GM18867 (cell line): ENCODE measurements at regions not wholly inside any gene's neighbourhood (a gene's known extent, or its start where the extent isn't known, plus 50 kb on each side); places are given as distances from the start of the nearest gene placed in this dataset.

Experiments used
- ATAC-seq: cut with Tn5 transposase; IDR thresholded peaks from one replicate; pipeline ENCODE4 v1.9.1; 2021; ENCODE audit warnings: mild to moderate bottlenecking, moderate library complexity; ENCODE audit not compliant: unreplicated experiment

DNA sequence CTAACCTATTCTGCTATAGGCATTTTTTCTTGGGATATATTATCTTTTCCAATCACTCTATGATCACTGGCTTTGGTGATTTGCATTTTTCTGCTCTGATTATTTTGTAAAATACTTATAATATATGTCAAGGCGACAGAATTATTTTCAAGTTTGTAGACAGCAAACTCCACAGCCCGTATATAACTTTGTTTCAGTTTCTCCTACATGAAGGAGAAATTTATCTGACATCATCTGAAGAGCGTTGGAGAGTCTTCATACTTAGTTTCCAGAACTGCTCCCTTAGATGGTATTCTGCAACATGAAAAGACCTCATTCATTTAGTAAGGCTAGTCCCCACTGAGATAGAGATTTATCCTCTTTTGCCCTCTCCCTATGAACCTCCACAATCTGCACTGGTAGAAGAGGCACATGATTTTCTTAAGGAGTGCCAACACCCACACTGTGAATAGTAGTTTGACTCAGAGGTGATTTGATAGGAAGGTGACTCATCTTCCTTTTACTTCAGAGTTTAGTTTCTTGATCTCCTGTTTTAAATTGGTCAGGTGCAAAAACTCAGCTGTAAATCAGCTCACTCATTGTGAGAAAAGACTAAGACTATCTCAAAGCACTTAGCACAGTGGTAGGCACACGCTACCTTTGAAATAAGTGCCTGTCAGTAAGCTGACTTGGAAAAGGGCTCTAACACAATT is 1848.6 kb upstream of the CELF4 start:
- peak; percentile 77 for ATAC-seq

DNA sequence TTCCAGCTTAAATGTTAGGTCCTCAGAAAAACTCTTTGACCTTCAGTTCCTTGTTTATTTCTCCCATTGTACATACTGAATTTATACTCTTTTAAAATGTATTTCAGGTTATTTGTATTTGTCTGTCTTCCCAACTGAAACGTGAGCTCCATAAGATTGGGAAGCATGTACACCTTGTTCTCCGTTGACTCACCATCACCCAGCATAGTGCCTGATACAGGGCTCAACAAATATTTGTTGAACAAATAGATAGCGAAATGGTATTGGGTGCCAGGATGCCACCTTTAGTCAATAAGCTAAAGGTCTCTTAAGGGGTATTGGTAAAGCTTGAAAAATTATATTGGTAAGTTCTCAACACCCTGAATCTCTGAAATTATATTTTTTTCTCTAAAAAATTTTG is 1841.3 kb upstream of the CELF4 start:
- ATAC-seq, result no peak

DNA sequence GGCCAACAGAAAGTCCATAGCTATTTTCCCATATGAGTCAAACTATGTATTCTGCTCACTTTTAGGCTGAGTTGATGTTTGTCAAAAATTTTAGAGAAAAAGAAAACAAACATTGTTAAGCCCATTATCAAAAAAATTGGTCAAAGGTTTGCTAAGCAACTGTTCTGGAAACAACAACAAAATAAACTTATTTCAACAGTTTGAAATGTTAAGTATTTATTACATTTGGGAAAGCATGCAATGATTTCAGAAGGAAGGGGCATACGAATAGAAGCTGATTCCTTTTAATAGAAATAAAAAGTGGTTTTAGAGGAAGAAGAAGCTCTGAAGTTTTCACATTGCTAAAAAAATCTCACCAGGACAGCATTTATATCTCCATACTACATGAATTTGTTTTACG is 1837.5 kb upstream of the CELF4 start:
- no peak for ATAC-seq

DNA sequence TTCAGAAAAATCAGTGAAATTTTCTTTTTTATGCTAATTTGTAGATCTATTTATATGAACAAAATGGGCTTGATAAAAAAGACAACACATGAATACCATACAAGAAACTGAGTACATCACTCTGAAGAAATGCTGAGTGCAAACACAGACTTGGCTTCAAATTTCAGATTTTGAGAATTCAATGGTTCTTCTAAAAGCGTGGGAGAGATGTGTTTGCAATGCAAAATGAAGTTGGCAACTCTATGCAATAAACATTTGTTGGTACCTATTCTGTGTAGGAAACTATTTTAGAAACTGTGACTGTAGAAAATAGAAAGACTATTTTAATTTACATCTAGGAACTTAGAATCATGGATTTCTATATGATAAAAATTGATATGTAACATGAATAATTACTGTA is 1834.1 kb upstream of the CELF4 start:
- ATAC-seq, result no peak

DNA sequence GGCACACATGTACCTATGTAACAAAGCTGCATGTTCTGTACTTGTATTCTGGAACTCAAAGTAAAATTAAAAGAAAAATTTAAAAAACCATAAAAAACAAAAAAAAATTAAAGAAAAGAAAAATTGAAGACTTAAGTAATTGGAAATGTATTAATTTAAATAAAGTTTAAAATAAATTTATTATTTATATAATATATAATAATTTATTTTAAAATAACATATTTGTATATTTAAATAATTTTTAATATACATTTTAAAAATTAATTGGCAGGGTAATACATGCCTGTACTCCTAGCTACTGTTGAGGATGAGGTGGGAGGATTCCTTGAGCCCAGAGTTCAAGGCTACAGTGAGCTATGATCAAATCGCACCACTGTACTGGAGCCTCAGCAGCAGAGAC is 1830.6 kb upstream of the CELF4 start:
- ATAC-seq, result no peak

DNA sequence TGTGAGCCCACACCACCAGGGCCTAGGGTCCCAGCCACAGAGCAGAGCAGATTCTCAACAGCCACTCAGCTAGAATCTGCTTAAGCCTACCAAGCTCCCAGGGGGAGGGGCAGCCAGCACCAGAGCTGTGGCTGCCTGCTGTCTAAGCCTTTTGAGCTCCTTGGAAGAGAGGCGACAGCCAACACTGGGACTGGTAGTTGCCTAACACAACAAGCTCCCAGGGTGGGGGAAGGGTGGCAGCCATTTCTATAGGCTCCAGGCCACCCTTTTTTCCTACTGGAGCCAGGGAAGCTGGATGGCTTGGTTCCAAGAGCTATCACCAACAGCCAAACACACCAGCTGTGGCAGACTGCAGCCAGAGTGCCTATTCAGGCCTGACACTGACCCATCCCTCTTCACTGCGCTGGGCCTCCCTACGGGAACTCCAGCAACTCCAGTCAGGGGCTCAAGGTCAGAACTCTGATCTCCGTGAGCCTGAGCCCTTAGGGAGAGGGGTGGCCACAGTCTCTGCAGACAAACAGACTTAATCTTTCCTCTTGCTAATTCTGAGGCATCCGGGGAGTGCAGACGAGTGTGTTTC is 1824.3 kb upstream of the CELF4 start:
- ATAC-seq, result no peak

DNA sequence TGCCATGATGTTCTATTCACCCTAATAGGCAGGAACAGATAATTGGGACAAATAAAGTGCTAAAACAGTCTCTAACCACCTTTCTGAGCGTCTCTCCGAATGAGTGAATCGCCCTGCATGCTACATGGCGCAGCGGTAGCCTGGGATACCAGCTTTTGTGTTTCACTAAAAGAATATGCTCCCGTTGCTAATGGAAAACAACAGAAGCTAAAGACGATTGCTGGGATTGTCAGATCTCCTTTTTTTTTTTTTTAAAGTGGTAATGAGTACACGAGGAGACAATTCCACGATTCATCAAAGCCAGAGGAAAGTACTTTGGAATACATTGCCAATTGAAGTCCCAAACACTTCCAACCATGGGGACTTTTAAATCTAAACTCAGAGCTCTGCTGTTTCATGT is 1815.3 kb upstream of the CELF4 start:
- no peak for ATAC-seq

DNA sequence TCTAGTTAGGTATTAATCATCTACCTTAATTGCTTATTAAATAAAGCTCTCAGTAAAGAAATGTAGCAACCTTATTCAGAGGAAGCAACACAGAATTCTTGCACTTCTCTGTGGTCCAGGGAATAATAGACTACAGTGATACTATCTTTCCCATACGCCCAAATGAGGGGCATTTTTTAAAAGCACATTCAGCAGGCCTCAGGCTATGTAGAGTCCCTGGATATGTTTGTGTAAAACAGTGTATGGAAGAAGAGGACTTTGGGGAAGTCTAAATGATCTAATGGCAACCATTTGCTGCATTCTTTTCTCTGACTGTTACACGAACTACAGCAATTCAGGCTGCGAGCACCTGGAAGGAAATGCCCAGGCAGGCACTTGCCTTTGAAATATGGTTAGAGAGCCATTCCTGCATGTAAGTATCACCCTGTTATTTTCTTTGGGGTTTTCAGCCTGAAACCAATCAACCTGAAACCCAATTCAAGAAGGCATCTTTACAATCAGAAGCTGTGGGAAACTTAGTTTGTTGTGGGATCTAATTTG is 1814.7 kb upstream of the CELF4 start:
- ATAC-seq, result no peak

DNA sequence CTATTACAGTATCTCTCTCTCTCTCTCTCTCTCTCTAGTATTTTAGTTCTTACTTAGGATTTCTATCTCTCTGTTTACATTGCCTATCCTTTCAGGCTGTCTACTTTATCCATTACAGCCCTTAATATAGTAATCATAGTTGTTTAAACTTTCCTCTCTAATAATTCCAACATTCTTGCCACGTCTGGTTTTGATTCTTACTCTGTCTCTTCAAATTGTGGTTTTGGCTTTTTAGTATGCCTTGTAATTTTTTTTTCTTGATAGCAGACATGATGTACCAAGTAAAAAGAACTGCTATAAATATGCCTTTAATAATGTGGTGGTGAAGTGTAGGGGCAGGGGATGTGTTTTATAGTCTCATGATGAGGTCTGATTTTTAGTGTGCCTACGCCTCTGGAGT is 1809.5 kb upstream of the CELF4 start:
- ATAC-seq, result no peak

DNA sequence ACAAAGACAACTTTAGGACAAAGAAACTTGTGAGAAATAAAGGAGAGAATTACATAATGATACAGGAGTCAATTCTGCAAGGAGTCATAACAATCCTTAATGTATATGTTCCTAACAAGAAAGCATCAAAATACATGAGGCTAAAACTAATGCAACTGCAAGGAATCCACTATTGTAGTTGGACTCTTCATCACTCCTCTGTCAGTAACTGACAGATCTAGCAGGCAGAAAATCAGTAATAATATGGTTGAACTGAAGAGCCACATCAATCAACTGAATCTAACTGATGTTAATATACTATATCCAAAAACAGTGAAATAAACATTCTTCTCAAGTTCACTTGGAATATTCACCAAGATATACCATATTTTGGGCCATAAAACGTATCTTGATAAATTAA is 1806.4 kb upstream of the CELF4 start:
- no peak for ATAC-seq

DNA sequence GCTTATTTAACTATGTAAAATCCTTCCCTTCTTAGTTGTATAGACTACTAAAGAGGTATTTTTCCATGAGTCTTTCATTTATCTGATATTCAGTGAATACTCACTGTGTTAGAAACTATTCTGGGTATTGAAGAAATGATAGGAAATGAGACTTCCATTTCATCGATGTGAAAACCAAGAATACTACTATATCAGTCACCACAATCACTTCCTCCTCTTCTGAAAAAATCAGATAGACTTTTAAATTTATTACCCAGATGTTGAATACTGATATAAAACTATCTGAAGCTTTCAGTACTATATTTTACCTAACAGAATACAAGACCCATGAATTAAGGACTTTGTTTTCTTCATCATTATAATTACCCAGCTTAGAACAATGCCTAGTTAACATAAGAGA is 1801.1 kb upstream of the CELF4 start:
- no peak for ATAC-seq

DNA sequence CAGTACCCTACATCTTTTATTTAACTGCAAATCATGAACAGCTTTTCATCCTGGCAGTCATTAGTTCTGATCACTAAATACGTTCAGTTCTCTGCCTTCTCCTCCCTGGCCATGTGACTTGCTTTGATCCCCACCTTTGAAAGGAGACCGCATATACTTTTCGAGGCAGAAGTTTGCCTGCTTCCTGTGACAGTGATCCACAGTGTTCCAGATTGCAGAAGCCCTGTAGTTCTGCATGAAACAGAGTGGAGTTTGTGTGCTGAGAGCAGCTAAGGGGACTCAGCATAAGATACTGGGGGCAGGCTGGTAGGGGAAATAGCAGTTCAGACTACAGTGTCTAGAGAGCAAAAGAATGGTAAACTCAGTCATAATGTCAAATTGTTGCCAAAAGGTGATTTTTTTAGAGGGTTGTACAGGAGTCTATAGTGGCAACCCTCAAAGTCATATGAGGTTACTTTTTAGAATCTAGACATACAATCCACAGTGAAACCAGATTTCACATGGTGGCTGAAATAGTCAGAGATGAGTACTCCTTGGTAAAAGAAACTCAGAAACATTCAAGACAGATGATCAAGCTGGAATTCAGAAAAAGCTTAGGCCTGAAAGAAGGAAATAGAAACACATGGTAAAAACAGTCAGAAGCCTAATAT is 1800.4 kb upstream of the CELF4 start:
- ATAC-seq, result no peak

DNA sequence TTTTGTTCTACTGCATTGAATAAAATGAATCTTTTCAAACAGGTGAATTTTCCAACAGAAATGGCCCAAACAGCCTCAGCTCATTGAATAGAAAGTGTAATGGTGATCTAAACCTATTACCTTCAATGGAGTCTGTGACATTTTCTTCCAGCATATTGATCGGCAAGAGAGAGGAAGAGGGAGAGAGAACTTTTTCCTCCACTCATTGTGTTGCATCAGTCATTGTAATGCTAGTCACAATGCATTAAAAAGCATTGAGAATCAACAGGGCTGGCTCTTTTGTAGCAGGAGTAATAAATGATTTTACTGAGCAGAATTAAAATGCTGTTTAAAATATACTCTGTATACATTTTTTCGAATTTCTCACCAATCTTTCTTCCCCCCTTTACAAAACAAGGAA is 1794.5 kb upstream of the CELF4 start:
- no peak for ATAC-seq

DNA sequence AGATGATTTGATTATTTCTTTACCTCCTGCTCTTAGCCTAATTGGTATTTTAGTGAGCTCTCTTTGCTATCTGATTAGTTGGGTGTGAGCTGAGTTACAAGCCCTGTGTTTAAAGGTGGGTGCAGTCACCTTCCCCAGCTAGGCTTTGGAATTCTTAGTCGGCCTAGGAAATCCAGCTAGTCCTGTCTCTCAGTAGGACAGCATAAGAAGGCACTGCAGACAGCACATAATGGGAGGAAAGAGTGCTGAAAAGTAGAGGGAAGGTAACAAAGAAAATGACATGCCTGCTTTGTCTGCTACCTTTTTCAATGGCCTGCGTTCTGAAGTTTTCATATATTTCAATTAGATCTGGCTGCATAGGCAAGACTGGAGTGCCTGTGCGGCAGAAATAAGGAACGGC is 1794.0 kb upstream of the CELF4 start:
- no peak for ATAC-seq

DNA sequence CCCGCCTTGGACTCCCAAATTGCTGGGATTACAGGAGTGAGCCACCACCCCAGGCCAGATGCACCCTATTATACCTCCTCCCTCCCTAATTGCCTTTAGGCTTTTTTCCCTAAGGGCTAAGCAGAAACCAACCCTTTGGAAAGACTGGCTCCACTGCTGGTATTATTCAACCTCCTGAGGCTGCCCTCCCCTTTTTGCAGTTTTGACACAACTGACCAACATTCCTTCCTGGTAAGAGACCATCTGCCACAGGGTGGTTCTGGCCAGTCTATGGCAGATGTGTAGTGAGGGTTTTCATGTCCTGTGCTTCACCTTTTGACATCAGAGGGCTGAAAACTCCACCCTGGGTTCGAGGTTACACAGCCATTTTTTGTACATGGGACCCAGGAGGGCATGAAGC is 1785.3 kb upstream of the CELF4 start:
- no peak for ATAC-seq

DNA sequence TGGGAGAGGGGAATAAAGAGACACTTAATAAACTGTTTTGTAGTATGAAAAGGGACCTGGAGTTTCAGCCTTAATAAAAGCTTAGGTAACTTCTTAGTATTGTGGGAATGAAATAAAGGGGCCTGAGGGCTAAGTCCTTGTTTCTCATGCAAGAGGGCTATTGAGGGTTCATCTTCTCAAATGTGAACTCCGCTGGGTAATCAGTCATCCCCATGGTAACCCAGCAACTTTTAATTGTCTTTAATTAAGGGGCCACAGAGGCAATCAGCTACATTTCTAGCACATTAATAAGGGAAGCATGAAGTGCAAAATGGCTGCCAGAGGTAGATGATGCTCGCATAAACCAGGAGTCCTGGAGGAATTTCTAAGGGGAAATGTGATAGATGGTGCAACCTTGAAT is 1784.2 kb upstream of the CELF4 start:
- ATAC-seq, result no peak

DNA sequence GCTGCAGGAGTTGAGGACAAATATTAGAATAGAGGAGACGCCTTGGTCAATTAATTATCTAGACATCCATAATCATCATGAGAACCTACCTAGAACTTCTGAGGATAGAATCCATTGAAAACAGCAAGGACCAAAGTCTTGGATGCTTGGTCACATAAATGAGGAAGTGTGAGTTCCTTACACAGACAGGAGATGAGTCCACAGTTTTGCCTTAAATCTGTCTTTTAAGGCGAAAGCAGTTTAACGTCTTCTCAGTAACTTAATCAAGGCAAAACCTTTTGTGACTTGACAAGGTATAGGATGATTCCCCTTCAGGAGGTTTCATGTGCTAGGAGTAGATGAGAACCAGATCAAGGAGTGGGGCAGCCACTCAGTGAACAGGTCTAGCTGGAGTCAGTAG is 1783.2 kb upstream of the CELF4 start:
- no peak for ATAC-seq

DNA sequence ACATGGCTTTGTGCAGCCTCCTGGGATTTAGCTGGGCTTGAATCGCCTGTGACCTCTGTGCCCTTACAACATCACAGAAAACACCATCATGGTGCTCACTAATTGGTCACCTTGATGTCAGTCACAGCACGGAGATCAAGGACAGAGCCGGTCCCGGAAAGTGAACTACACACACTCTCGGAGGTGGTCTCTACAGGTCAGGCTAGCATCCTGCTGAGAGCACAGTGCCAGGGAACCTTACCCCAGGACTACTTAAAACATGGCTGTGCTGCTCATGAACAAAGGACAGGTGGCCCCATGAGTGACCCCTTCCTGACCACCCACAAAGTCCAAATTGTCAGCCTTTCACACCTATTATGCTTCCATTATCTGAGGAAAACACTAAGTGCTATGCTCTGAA is 1782.1 kb upstream of the CELF4 start:
- no peak for ATAC-seq

DNA sequence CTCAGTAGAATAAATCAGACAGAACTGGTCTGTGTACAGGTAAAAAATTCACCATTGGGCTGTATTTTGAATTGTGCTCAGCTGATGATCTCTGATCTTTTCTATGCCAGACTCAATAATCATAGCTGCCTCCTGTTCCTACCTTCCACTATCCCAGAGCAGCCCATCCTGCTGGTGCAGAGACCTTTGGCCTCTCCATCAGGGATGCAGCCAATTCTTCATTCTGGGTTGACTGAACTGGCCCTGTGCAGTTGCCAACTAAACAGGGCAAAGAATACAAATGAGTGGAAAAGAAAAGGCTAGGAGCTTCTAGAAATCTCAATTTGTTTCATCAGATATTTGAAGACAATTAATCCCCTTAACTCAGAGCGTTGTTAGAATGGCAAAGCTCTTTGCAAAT is 1781.3 kb upstream of the CELF4 start:
- ATAC-seq, result no peak

DNA sequence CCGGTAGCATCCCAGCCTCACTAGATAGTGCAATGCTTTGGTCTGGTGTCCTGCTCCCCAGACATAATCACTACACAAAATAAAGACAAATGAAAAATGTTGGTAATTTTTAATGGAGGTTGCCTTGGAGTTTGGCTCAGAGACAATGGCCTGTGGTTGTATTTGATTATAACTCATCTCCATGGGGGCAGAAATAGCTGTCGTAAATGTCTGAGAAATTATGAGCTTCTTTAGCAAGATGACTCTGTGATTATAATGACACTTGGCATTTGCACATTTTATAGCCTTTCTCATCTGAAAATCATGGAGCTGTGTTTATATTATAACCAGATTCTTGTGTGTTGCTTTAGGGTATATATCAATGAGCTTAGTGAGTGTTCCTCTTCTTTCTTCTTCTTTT is 1779.7 kb upstream of the CELF4 start:
- ATAC-seq, result no peak

DNA sequence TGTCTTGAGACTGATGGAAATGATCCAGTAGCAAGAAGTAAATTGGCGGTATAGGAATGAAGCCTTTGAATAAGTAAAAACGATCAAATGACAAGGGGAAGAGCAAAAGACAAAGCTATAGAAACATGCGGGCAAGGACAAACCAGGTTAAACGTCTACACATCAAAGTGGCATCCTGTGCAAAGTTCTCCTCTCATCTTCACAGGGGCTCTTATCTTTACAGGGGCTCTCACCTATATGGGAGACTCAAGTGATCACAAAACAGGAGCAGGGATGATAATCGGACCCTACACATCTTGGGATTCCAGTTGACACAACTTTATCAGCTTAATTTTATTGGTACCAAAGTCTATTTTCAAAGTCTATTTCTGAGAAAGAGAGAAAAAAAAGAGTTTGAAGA is 1778.9 kb upstream of the CELF4 start:
- ATAC-seq, result no peak

DNA sequence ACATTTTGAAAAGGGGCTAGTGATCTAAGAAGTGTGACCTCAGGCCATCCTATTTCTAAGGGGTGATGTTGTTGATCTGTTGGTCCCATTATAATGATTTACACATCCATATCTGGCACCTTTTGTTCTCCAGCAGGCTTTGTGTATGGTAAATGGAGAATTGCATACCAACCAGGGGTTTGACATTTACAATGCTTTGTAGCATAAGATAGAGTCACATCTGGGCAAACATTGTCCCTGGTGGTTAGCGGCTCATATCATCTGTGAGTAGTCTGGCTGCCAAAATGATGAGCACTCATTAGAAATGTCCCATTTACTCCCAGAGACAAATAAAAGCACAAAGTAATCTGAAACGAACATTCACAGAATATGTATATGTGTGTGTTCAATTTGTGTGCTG is 1775.5 kb upstream of the CELF4 start:
- no peak for ATAC-seq
